DND-41 (cell line): ENCODE measurements at regions not wholly inside any gene's neighbourhood (a gene's known extent, or its start where the extent isn't known, plus 50 kb on each side); places are given as distances from the start of the nearest gene placed in this dataset.

Source experiments
- EZH2 ChIP-seq: IDR thresholded peaks from 3 replicates; pipeline ENCODE4 v1.6.1; 2012; ENCODE audit warnings: borderline replicate concordance, low read depth, mild to moderate bottlenecking, moderate library complexity, low read length, inconsistent platforms; ENCODE audit not compliant: severe bottlenecking
- TF ChIP-seq, protein P1 (sequence below): IDR thresholded peaks from 2 replicates; pipeline ENCODE4 v1.5.1; 2012; ENCODE audit warnings: borderline replicate concordance, low read length, moderate library complexity, mild to moderate bottlenecking; ENCODE audit not compliant: poor library complexity, severe bottlenecking; ENCODE audit errors: extremely low read depth

DNA sequence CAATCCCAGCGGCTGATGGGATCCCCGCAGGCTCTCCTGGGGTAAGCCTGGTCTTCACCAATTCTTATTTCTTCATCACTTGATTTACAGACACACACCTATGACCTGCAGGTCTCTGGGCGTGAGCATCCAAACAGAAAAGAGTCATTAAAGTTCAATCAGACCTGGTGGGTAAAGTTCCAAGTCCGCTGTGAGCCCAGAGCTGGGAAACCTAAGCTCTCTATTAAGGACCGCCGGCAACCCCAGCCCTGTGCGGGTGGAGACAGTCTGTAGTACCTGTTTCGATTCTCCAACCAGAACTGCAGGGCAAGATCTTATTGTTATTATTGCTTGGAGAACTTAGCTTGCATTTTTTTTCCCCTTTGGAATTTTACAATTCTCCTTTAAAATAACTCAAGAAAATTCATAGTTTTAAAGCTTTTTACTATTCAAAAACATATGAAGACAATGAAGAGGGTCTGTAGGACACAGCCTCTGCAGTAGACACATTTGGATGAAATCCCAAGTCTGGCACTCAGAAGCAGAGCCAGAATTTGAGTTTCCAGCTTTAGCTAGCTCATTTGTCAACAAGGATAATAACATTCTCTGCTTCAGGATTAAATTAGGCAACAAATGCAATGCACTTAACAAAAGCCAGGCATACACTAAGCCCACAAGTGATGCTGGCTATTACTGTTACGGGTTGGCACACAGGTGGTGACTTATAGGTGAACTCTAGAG, 376.4 kb downstream of the INSIG2 start:
- TF ChIP-seq, protein P1, sequence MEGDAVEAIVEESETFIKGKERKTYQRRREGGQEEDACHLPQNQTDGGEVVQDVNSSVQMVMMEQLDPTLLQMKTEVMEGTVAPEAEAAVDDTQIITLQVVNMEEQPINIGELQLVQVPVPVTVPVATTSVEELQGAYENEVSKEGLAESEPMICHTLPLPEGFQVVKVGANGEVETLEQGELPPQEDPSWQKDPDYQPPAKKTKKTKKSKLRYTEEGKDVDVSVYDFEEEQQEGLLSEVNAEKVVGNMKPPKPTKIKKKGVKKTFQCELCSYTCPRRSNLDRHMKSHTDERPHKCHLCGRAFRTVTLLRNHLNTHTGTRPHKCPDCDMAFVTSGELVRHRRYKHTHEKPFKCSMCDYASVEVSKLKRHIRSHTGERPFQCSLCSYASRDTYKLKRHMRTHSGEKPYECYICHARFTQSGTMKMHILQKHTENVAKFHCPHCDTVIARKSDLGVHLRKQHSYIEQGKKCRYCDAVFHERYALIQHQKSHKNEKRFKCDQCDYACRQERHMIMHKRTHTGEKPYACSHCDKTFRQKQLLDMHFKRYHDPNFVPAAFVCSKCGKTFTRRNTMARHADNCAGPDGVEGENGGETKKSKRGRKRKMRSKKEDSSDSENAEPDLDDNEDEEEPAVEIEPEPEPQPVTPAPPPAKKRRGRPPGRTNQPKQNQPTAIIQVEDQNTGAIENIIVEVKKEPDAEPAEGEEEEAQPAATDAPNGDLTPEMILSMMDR, result no peak
- no peak for TF ChIP-seq EZH2
